ENCODE measurements at regions not wholly inside any gene's neighbourhood (a gene's known extent, or its start where the extent isn't known, plus 50 kb on each side); places are given as distances from the start of the nearest gene placed in this dataset.

GRCh38 chr21:25507522-25507921, 99.8 kb downstream of the MRPL39 start:
- no peak overlapping the region for H4K91ac ChIP-seq (ENCODE audit: low read length)
- no peak overlapping the region for H3K27ac ChIP-seq (ENCODE audit: low read length, poor library complexity, severe bottlenecking)
- H3K4ac ChIP-seq (ENCODE audit: low read depth in 1 of 2, low read length in 2 of 2) = no peak overlapping the region
- H2AFZ ChIP-seq (ENCODE audit: low read depth, low read length) = no peak overlapping the region
- no peaks in the 10 kb centered on the region for H3K79me1 ChIP-seq (replicated peaks; ENCODE audit: low read length, poor library complexity, severe bottlenecking)
- peak overlapping the region; percentile 37 for H3K9ac ChIP-seq (ENCODE audit: low read length)
- no peaks in the 10 kb centered on the region for H3K4me1 ChIP-seq (ENCODE audit: control insufficient read depth, insufficient read depth, low read depth, low read length)
- no peak overlapping the region for H2BK12ac ChIP-seq (ENCODE audit: low read length in 2 of 2)
- H3K4me3 ChIP-seq (ENCODE audit: insufficient read depth in 1 of 2, low read depth in 1 of 2, low read length in 2 of 2) = no peak overlapping the region
- no peaks in the 10 kb centered on the region for H3K27me3 ChIP-seq (ENCODE audit: control insufficient read depth in 1 of 2, insufficient read depth in 1 of 2, low read length in 2 of 2)
- no peak overlapping the region for H2AK5ac ChIP-seq (ENCODE audit: low read length, severe bottlenecking)
- no peak overlapping the region for H4K8ac ChIP-seq (ENCODE audit: low read length)
- H3K4me2 ChIP-seq (ENCODE audit: low read length, poor library complexity, severe bottlenecking) = no peak overlapping the region
- H2BK15ac ChIP-seq (ENCODE audit: low read depth, poor library complexity, severe bottlenecking) = no peak overlapping the region
- no peaks in the 10 kb centered on the region for H3K36me3 ChIP-seq (ENCODE audit: control insufficient read depth in 1 of 2, insufficient read depth in 2 of 2, low read depth in 1 of 2, low read length in 2 of 2)
- H3K14ac ChIP-seq (ENCODE audit: low read length in 2 of 2) = no peak overlapping the region
- H3K23ac ChIP-seq (ENCODE audit: low read length in 2 of 2) = no peak overlapping the region
- H2BK5ac ChIP-seq (ENCODE audit: low read depth, low read length, poor library complexity, severe bottlenecking) = no peak overlapping the region
- no peaks in the 10 kb centered on the region for H3K9me3 ChIP-seq (ENCODE audit: control insufficient read depth, low read length)
- H3K18ac ChIP-seq (ENCODE audit: low read depth in 1 of 2, low read length in 2 of 2) = no peak overlapping the region
- DNase-seq = no peak
- no peak overlapping the region for H2BK120ac ChIP-seq (ENCODE audit: low read depth, low read length)

GRCh38 chr21:25506887-25507286, 100.4 kb downstream of the MRPL39 start:
- Histone ChIP-seq H3K27me3 (ENCODE audit: control insufficient read depth in 1 of 2, insufficient read depth in 1 of 2, low read length in 2 of 2) (no peaks in the 10 kb centered on the region), H3K23ac (ENCODE audit: low read length in 2 of 2) (no peak overlapping the region), H2BK5ac (ENCODE audit: low read depth, low read length, poor library complexity, severe bottlenecking) (no peak overlapping the region), H2AFZ (ENCODE audit: low read depth, low read length) (no peak overlapping the region), H3K36me3 (ENCODE audit: control insufficient read depth in 1 of 2, insufficient read depth in 2 of 2, low read depth in 1 of 2, low read length in 2 of 2) (no peaks in the 10 kb centered on the region), H3K18ac (ENCODE audit: low read depth in 1 of 2, low read length in 2 of 2) (no peak overlapping the region), H4K8ac (ENCODE audit: low read length) (no peak overlapping the region), H3K9ac (ENCODE audit: low read length) (peak overlapping the region; percentile 37), H3K4me1 (ENCODE audit: control insufficient read depth, insufficient read depth, low read depth, low read length) (no peaks in the 10 kb centered on the region), H3K14ac (ENCODE audit: low read length in 2 of 2) (no peak overlapping the region), H2BK120ac (ENCODE audit: low read depth, low read length) (no peak overlapping the region), H3K79me1 (replicated peaks; ENCODE audit: low read length, poor library complexity, severe bottlenecking) (no peaks in the 10 kb centered on the region), H3K9me3 (ENCODE audit: control insufficient read depth, low read length) (no peaks in the 10 kb centered on the region), H2BK12ac (ENCODE audit: low read length in 2 of 2) (no peak overlapping the region), H3K4me3 (ENCODE audit: insufficient read depth in 1 of 2, low read depth in 1 of 2, low read length in 2 of 2) (no peak overlapping the region), H2BK15ac (ENCODE audit: low read depth, poor library complexity, severe bottlenecking) (no peak overlapping the region), H4K91ac (ENCODE audit: low read length) (no peak overlapping the region), H2AK5ac (ENCODE audit: low read length, severe bottlenecking) (no peak overlapping the region), H3K4ac (ENCODE audit: low read depth in 1 of 2, low read length in 2 of 2) (no peak overlapping the region), H3K4me2 (ENCODE audit: low read length, poor library complexity, severe bottlenecking) (no peak overlapping the region), H3K27ac (ENCODE audit: low read length, poor library complexity, severe bottlenecking) (no peak overlapping the region)
- WGBS = 64% methylated on average over 3 of the region's 6 CpGs
- DNase-seq = no peak

GRCh38 chr21:25506261-25506660, 101.0 kb downstream of the MRPL39 start:
- Histone ChIP-seq H4K91ac (ENCODE audit: low read length) (no peak overlapping the region), H3K79me1 (replicated peaks; ENCODE audit: low read length, poor library complexity, severe bottlenecking) (no peaks in the 10 kb centered on the region), H3K4me2 (ENCODE audit: low read length, poor library complexity, severe bottlenecking) (no peak overlapping the region), H2BK5ac (ENCODE audit: low read depth, low read length, poor library complexity, severe bottlenecking) (no peak overlapping the region), H2BK12ac (ENCODE audit: low read length in 2 of 2) (no peak overlapping the region), H3K9me3 (ENCODE audit: control insufficient read depth, low read length) (no peaks in the 10 kb centered on the region), H2BK15ac (ENCODE audit: low read depth, poor library complexity, severe bottlenecking) (no peak overlapping the region), H3K23ac (ENCODE audit: low read length in 2 of 2) (no peak overlapping the region), H3K14ac (ENCODE audit: low read length in 2 of 2) (no peak overlapping the region), H3K4me1 (ENCODE audit: control insufficient read depth, insufficient read depth, low read depth, low read length) (no peaks in the 10 kb centered on the region), H3K18ac (ENCODE audit: low read depth in 1 of 2, low read length in 2 of 2) (no peak overlapping the region), H3K27me3 (ENCODE audit: control insufficient read depth in 1 of 2, insufficient read depth in 1 of 2, low read length in 2 of 2) (no peaks in the 10 kb centered on the region), H2BK120ac (ENCODE audit: low read depth, low read length) (no peak overlapping the region), H3K4ac (ENCODE audit: low read depth in 1 of 2, low read length in 2 of 2) (no peak overlapping the region), H3K9ac (ENCODE audit: low read length) (no peak overlapping the region), H2AFZ (ENCODE audit: low read depth, low read length) (no peak overlapping the region), H3K36me3 (ENCODE audit: control insufficient read depth in 1 of 2, insufficient read depth in 2 of 2, low read depth in 1 of 2, low read length in 2 of 2) (no peaks in the 10 kb centered on the region), H2AK5ac (ENCODE audit: low read length, severe bottlenecking) (no peak overlapping the region), H3K4me3 (ENCODE audit: insufficient read depth in 1 of 2, low read depth in 1 of 2, low read length in 2 of 2) (no peak overlapping the region), H4K8ac (ENCODE audit: low read length) (no peak overlapping the region), H3K27ac (ENCODE audit: low read length, poor library complexity, severe bottlenecking) (no peak overlapping the region)
- DNase-seq = no peak
- 50% methylated on average over 1 of the region's 2 CpGs for WGBS

- no peaks in the 10 kb centered on the region for H3K79me1 ChIP-seq (replicated peaks; ENCODE audit: low read length, poor library complexity, severe bottlenecking)
- no peak overlapping the region for H2BK5ac ChIP-seq (ENCODE audit: low read depth, low read length, poor library complexity, severe bottlenecking)
- no peak overlapping the region for H3K4me2 ChIP-seq (ENCODE audit: low read length, poor library complexity, severe bottlenecking)
- no peak overlapping the region for H2AFZ ChIP-seq (ENCODE audit: low read depth, low read length)
- no peak overlapping the region for H3K9ac ChIP-seq (ENCODE audit: low read length)
- H2BK12ac ChIP-seq (ENCODE audit: low read length in 2 of 2) = no peak overlapping the region
- no peaks in the 10 kb centered on the region for H3K27me3 ChIP-seq (ENCODE audit: control insufficient read depth in 1 of 2, insufficient read depth in 1 of 2, low read length in 2 of 2)
- no peak overlapping the region for H3K4me3 ChIP-seq (ENCODE audit: insufficient read depth in 1 of 2, low read depth in 1 of 2, low read length in 2 of 2)
- H3K4ac ChIP-seq (ENCODE audit: low read depth in 1 of 2, low read length in 2 of 2) = no peak overlapping the region
- H2BK15ac ChIP-seq (ENCODE audit: low read depth, poor library complexity, severe bottlenecking) = no peak overlapping the region
- H2AK5ac ChIP-seq (ENCODE audit: low read length, severe bottlenecking) = no peak overlapping the region
- H3K4me1 ChIP-seq (ENCODE audit: control insufficient read depth, insufficient read depth, low read depth, low read length) = no peaks in the 10 kb centered on the region
- WGBS = 83% methylated on average over 1 of the region's 1 CpG
- no peak overlapping the region for H4K91ac ChIP-seq (ENCODE audit: low read length)
- DNase-seq = no peak
- no peak overlapping the region for H3K27ac ChIP-seq (ENCODE audit: low read length, poor library complexity, severe bottlenecking)
- H3K18ac ChIP-seq (ENCODE audit: low read depth in 1 of 2, low read length in 2 of 2) = no peak overlapping the region
- no peak overlapping the region for H3K23ac ChIP-seq (ENCODE audit: low read length in 2 of 2)
- H2BK120ac ChIP-seq (ENCODE audit: low read depth, low read length) = no peak overlapping the region
- no peak overlapping the region for H3K14ac ChIP-seq (ENCODE audit: low read length in 2 of 2)
- H3K36me3 ChIP-seq (ENCODE audit: control insufficient read depth in 1 of 2, insufficient read depth in 2 of 2, low read depth in 1 of 2, low read length in 2 of 2) = no peaks in the 10 kb centered on the region
- H3K9me3 ChIP-seq (ENCODE audit: control insufficient read depth, low read length) = no peaks in the 10 kb centered on the region
- H4K8ac ChIP-seq (ENCODE audit: low read length) = no peak overlapping the region
Measured at GRCh38 chr21:25503981-25504380, 103.3 kb downstream of the MRPL39 start.

Data from mesenchymal stem cell (in vitro differentiated cells and primary cell).